OCI-LY1 (cell line): ENCODE measurements at regions not wholly inside any gene's neighbourhood (a gene's known extent, or its start where the extent isn't known, plus 50 kb on each side); places are given as distances from the start of the nearest gene placed in this dataset.

ENCODE experiments used
- H2AFZ ChIP-seq: fragments of 200-600 bp; sonication (generic), shearing (Covaris generic); 2 replicates; pipeline ENCODE4 v1.6.0; 2014; ENCODE audit warnings: antibody characterized with exemption, mild to moderate bottlenecking, low read length
- H3F3A ChIP-seq: fragments of 200-600 bp; sonication (generic), shearing (Covaris generic); 2 replicates; pipeline ENCODE4 v1.6.0; 2014; ENCODE audit warnings: mild to moderate bottlenecking, antibody characterized with exemption, low read length, moderate library complexity; ENCODE audit not compliant: insufficient read depth
- H3K27ac ChIP-seq: fragments of 200-600 bp; sonication (generic); 2 replicates; pipeline ENCODE4 v1.5.1; 2014; ENCODE audit warnings: low read length, mixed run types, mild to moderate bottlenecking, low read depth; ENCODE audit not compliant: poor library complexity, severe bottlenecking
- H3K27me3 ChIP-seq: fragments of 200-600 bp; sonication (generic); 2 replicates; pipeline ENCODE4 v1.6.0; 2014; ENCODE audit warnings: antibody characterized with exemption, mild to moderate bottlenecking, low read length, moderate library complexity; ENCODE audit not compliant: insufficient read depth
- H3K36me3 ChIP-seq: fragments of 200-600 bp; sonication (generic); 2 replicates; pipeline ENCODE4 v1.6.1; 2014; ENCODE audit warnings: mild to moderate bottlenecking, antibody characterized with exemption, low read length, moderate library complexity, mixed read lengths; ENCODE audit not compliant: insufficient read depth
- H3K4me1 ChIP-seq: fragments of 200-600 bp; sonication (generic); 2 replicates; pipeline ENCODE4 v1.5.1; 2014; ENCODE audit warnings: mild to moderate bottlenecking, low read length, moderate library complexity; ENCODE audit not compliant: insufficient read depth, severe bottlenecking
- H3K4me2 ChIP-seq: fragments of 200-600 bp; sonication (generic), shearing (Covaris generic); 2 replicates; pipeline ENCODE4 v1.6.1; 2014; ENCODE audit warnings: low read length
- H3K4me3 ChIP-seq: fragments of 200-600 bp; sonication (generic); 2 replicates; pipeline ENCODE4 v1.5.1; 2014; ENCODE audit warnings: low read length, low read depth, mild to moderate bottlenecking, mixed read lengths; ENCODE audit not compliant: poor library complexity, severe bottlenecking
- H3K79me2 ChIP-seq: fragments of 200-600 bp; shearing (Covaris generic); 2 replicates; pipeline ENCODE4 v1.6.1; 2016; ENCODE audit warnings: mixed run types, low read length, mixed read lengths; ENCODE audit not compliant: insufficient read depth
- H3K9ac ChIP-seq: fragments of 200-600 bp; sonication (generic), shearing (Covaris generic); 2 replicates; pipeline ENCODE4 v1.6.1; 2014; ENCODE audit warnings: mild to moderate bottlenecking, low read length, mixed read lengths
- H3K9me2 ChIP-seq: fragments of 200-600 bp; sonication (generic), shearing (Covaris generic); 2 replicates; pipeline ENCODE4 v1.6.1; 2014; ENCODE audit warnings: low read depth, mild to moderate bottlenecking, low read length, mixed read lengths
- H3K9me3 ChIP-seq: fragments of 200-600 bp; shearing (Covaris generic); 2 replicates; pipeline ENCODE4 v1.6.1; 2014; ENCODE audit warnings: low read length, mixed read lengths
- H4K20me1 ChIP-seq: fragments of 200-600 bp; sonication (generic), shearing (Covaris generic); 2 replicates; pipeline ENCODE4 v1.6.0; 2016; ENCODE audit warnings: mild to moderate bottlenecking, low read length; ENCODE audit not compliant: insufficient read depth
- CTCF ChIP-seq: fragments of 200-600 bp; sonication (generic), shearing (Covaris generic); IDR thresholded peaks from 2 replicates; pipeline ENCODE4 v1.5.1; 2017; ENCODE audit warnings: mild to moderate bottlenecking, antibody characterized with exemption, low read length, moderate library complexity, mixed read lengths
- EZH2 ChIP-seq: fragments of 200-600 bp; sonication (generic), shearing (Covaris generic); IDR thresholded peaks from 2 replicates; pipeline ENCODE4 v1.8.0; 2017; ENCODE audit warnings: borderline replicate concordance, mixed run types, mild to moderate bottlenecking, antibody characterized with exemption, low read length, moderate library complexity, mixed read lengths

GRCh38 chr20:52775786-52776185, 196.4 kb upstream of the TSHZ2 start:
- Histone ChIP-seq H3K79me2 (no peaks in the 10 kb centered on the region), H3K4me1 (no peaks in the 10 kb centered on the region), H2AFZ (no peak overlapping the region), H3K4me2 (no peak overlapping the region), H3K27ac (no peak overlapping the region), H3K27me3 (no peaks in the 10 kb centered on the region), H3K9me2 (no peaks in the 10 kb centered on the region), H3K4me3 (no peak overlapping the region), H4K20me1 (no peaks in the 10 kb centered on the region), H3K36me3 (no peaks in the 10 kb centered on the region), H3F3A (no peaks in the 10 kb centered on the region), H3K9ac (no peak overlapping the region), H3K9me3 (no peaks in the 10 kb centered on the region)
- TF ChIP-seq EZH2 (no peak), CTCF (no peak)

GRCh38 chr20:52768694-52769093, 203.5 kb upstream of the TSHZ2 start:
- no peaks in the 10 kb centered on the region for H4K20me1 ChIP-seq
- no peak overlapping the region for H3K4me2 ChIP-seq
- H3K79me2 ChIP-seq, result no peaks in the 10 kb centered on the region
- H3K9ac ChIP-seq, result no peak overlapping the region
- no peaks in the 10 kb centered on the region for H3K9me2 ChIP-seq
- no peaks in the 10 kb centered on the region for H3F3A ChIP-seq
- TF ChIP-seq CTCF (no peak), EZH2 (no peak)
- no peak overlapping the region for H3K4me3 ChIP-seq
- H3K27ac ChIP-seq, result no peak overlapping the region
- no peaks in the 10 kb centered on the region for H3K36me3 ChIP-seq
- no peaks in the 10 kb centered on the region for H3K9me3 ChIP-seq
- H3K27me3 ChIP-seq, result no peaks in the 10 kb centered on the region
- no peak overlapping the region for H2AFZ ChIP-seq
- no peaks in the 10 kb centered on the region for H3K4me1 ChIP-seq

- Histone ChIP-seq H3K27me3 (no peaks in the 10 kb centered on the region), H3F3A (no peaks in the 10 kb centered on the region), H3K9ac (no peak overlapping the region), H3K36me3 (no peaks in the 10 kb centered on the region), H3K79me2 (no peaks in the 10 kb centered on the region), H3K9me3 (no peaks in the 10 kb centered on the region), H3K27ac (no peak overlapping the region), H3K4me1 (no peaks in the 10 kb centered on the region), H3K4me2 (no peak overlapping the region), H3K9me2 (no peaks in the 10 kb centered on the region), H2AFZ (no peak overlapping the region), H3K4me3 (no peak overlapping the region), H4K20me1 (no peaks in the 10 kb centered on the region)
- TF ChIP-seq CTCF (no peak), EZH2 (no peak)
These were observed 205.3 kb upstream of the TSHZ2 start for GRCh38 chr20:52766645-52767435.
